ENCODE measurements at regions not wholly inside any gene's neighbourhood (a gene's known extent, or its start where the extent isn't known, plus 50 kb on each side); places are given as distances from the start of the nearest gene placed in this dataset.

- no peak for FAIRE-seq
- Histone ChIP-seq H3K56ac (replicated peaks; ENCODE audit: insufficient read length, low read depth, low read length) (no peak overlapping the region), H4K5ac (ENCODE audit: insufficient read length, low read depth, low read length) (no peak overlapping the region), H3K14ac (ENCODE audit: insufficient read length) (no peak overlapping the region), H3K9ac (replicated peaks in 1 of 4; ENCODE audit: extremely low read depth in 1 of 4, low read depth in 3 of 4, low read length in 3 of 4) (no peak overlapping the region), H3K4me2 (ENCODE audit: insufficient read depth in 1 of 2, low read depth in 2 of 2, low read length in 2 of 2) (no peak overlapping the region), H2BK20ac (ENCODE audit: low read length) (no peak overlapping the region), H3K79me2 (ENCODE audit: control insufficient read depth in 1 of 2, insufficient read depth in 2 of 2, low read length in 2 of 2) (no peaks in the 10 kb centered on the region), H3K27me3 (replicated peaks in 1 of 4; ENCODE audit: control insufficient read depth in 3 of 4, extremely low read depth in 1 of 4, insufficient read depth in 3 of 4, low read length in 3 of 4) (no peaks in the 10 kb centered on the region), H2BK120ac (replicated peaks; ENCODE audit: low read depth, low read length) (no peak overlapping the region), H2BK5ac (ENCODE audit: low read depth, low read length) (no peak overlapping the region), H3K18ac (ENCODE audit: extremely low read depth, low read length) (no peak overlapping the region), H2AFZ (ENCODE audit: low read length) (0 out of 2 replicates have a peak overlapping the region, but pooled peaks have one; percentile 15), H3K36me3 (ENCODE audit: control insufficient read depth in 2 of 4, insufficient read depth in 4 of 4, low read length in 3 of 4) (no peaks in the 10 kb centered on the region), H2BK12ac (ENCODE audit: low read depth, low read length) (no peak overlapping the region), H4K8ac (ENCODE audit: extremely low read depth, insufficient read depth, low read length) (no peak overlapping the region), H3K4me1 (replicated peaks in 1 of 4; ENCODE audit: control insufficient read depth in 3 of 4, insufficient read depth in 4 of 4, low read length in 3 of 4) (no peaks in the 10 kb centered on the region), H3K4ac (replicated peaks; ENCODE audit: insufficient read length, low read depth, low read length) (no peak overlapping the region), H2BK15ac (ENCODE audit: low read length) (no peak overlapping the region), H3K4me3 (ENCODE audit: extremely low read depth in 1 of 4, insufficient read depth in 2 of 4, low read depth in 3 of 4, low read length in 4 of 4) (no peak overlapping the region), H4K91ac (replicated peaks; ENCODE audit: insufficient read length, low read length) (no peak overlapping the region), H3K9me3 (ENCODE audit: insufficient read depth in 2 of 2, low read depth in 1 of 2, low read length in 1 of 2) (no peaks in the 10 kb centered on the region), H3K27ac (ENCODE audit: low read depth, low read length) (no peak overlapping the region), H3K79me1 (ENCODE audit: low read depth, low read length) (no peaks in the 10 kb centered on the region), H3K23ac (ENCODE audit: insufficient read length) (no peak overlapping the region), H2AK5ac (ENCODE audit: low read depth, low read length) (no peak overlapping the region), H3K23me2 (ENCODE audit: low read depth, low read length) (no peaks in the 10 kb centered on the region), H4K20me1 (replicated peaks in 1 of 2; ENCODE audit: control insufficient read depth in 1 of 2, insufficient read depth in 2 of 2, low read length in 2 of 2) (no peaks in the 10 kb centered on the region)
- CTCF ChIA-PET (ENCODE audit: partially characterized antibody): interaction anchor here (0.7 to 1.6 kb wide), 5 partner anchors 10 to 357 kb away, joined by 3 to 6 read pairs (median 4); no protein-coding TSS in a partner anchor
- 93% methylated on average over 8 of the region's 8 CpGs; no CpG with 5 or more reads in 1 of the 2 experiments for WGBS, 2 experiments (ENCODE audit: extremely low coverage in 1 of 2, insufficient coverage in 1 of 2, insufficient read length in 1 of 2, insufficient replicate concordance in 2 of 2, low coverage in 1 of 2, low lambda C conversion rate in 2 of 2, missing lambda C conversion rate in 1 of 2)
- POLR2A ChIA-PET (ENCODE audit: partially characterized antibody): no interaction called here
- DNase-seq (ENCODE audit: low read depth in 1 of 2, low spot score in 2 of 2): no peak
- TF ChIP-seq JUN (IDR thresholded peaks at IDR 0.05; ENCODE audit: low read depth, low read length) (no peak), SP2 (IDR thresholded peaks at IDR 0.05; ENCODE audit: low read length) (no peak), TEAD4 (IDR thresholded peaks at IDR 0.05; ENCODE audit: low read depth, low read length) (no peak), RNF2 (IDR thresholded peaks at IDR 0.05; ENCODE audit: borderline replicate concordance, low read depth, low read length, missing control alignments, poor library complexity, severe bottlenecking) (no peak), CREB1 (IDR thresholded peaks at IDR 0.05) (no peak), CTCF (IDR thresholded peaks at IDR 0.05; ENCODE audit: control extremely low read depth in 1 of 3, insufficient read depth in 1 of 3, low read depth in 1 of 3, low read length in 3 of 3) (no peak), ASH2L (IDR thresholded peaks at IDR 0.05; ENCODE audit: low read length) (no peak), KDM5A (IDR thresholded peaks at IDR 0.05; ENCODE audit: low read length) (no peak), RXRA (IDR thresholded peaks at IDR 0.05; ENCODE audit: insufficient read depth, low read depth, low read length) (no peak), NANOG (IDR thresholded peaks at IDR 0.05; ENCODE audit: insufficient read depth, low read depth, low read length, poor library complexity, severe bottlenecking) (no peak), RFX5 (IDR thresholded peaks at IDR 0.05; ENCODE audit: borderline replicate concordance, low read depth, low read length) (no peak)
Measured at GRCh38 chr13:76225815-76226489, 589.8 kb downstream of the LMO7 start.

Data from H1 (cell line).